ENCODE measurements at regions not wholly inside any gene's neighbourhood (a gene's known extent, or its start where the extent isn't known, plus 50 kb on each side); places are given as distances from the start of the nearest gene placed in this dataset.

DNA sequence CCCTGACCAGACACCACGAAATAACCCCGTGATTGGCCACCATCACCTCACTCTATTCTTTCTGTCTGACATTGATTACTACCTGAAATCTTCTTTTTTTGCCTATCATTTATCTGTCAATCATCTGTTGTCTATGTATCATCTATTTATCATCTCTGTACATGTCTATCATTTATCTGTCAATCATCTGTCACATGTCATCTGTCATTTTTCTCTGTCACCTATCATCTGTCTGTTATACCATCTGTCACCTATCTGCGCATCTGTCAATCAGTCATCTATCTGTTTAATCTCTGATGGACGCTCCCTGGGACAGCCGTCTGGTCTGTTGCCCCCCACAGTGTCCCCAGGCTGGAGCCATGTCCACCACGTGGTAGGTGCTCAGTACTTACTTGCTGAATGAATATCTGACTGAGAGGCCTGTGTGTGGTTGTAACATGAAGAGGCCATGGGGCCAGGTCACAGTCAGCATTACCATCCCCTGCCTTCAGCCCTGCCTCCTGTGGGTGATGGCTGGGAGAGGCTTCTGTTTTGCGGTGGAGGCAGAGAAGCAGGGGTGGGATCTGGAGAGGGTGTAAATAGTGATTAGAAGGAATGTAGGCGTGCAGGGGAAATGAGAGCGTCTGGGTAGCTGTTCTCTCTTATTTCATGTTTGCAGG lies 302.7 kb downstream of the QKI start:
- Mint-ChIP-seq H3K27ac (ENCODE audit: unreplicated experiment) (no peak overlapping the region), H3K4me3 (ENCODE audit: unreplicated experiment) (no peak overlapping the region), H3K4me1 (ENCODE audit: low read depth) (peaks cover 13% of the 10 kb centered on the region), H3K36me3 (ENCODE audit: low read depth) (no peaks in the 10 kb centered on the region), H3K27me3 (ENCODE audit: low read depth) (no peaks in the 10 kb centered on the region), H3K9me3 (ENCODE audit: low read depth) (no peaks in the 10 kb centered on the region)
- DNase-seq (ENCODE audit: low spot score) = no peak
- TF ChIP-seq, protein P1, sequence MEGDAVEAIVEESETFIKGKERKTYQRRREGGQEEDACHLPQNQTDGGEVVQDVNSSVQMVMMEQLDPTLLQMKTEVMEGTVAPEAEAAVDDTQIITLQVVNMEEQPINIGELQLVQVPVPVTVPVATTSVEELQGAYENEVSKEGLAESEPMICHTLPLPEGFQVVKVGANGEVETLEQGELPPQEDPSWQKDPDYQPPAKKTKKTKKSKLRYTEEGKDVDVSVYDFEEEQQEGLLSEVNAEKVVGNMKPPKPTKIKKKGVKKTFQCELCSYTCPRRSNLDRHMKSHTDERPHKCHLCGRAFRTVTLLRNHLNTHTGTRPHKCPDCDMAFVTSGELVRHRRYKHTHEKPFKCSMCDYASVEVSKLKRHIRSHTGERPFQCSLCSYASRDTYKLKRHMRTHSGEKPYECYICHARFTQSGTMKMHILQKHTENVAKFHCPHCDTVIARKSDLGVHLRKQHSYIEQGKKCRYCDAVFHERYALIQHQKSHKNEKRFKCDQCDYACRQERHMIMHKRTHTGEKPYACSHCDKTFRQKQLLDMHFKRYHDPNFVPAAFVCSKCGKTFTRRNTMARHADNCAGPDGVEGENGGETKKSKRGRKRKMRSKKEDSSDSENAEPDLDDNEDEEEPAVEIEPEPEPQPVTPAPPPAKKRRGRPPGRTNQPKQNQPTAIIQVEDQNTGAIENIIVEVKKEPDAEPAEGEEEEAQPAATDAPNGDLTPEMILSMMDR (IDR thresholded peaks at IDR 0.05) = no peak

DNA sequence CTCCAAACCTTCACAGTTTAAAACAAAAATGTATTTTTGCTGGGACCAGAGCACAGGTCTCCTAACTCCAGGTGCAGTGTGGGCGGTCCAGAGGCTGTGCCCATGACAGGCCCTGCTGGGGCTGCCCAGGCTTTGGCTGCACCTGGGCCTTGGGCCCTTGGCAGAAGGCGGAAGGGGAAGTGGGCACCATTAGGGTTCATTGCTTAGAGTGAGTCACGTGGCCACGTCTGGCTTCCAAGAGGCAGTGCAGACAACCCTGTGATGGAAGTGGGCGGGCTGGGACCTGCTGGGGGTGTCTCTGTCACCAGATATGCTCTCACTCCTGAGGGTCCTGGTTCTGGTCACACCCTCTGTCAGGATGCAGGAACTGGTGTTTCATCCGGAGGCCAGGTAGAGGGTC lies 302.2 kb downstream of the QKI start:
- Mint-ChIP-seq H3K4me1 (ENCODE audit: low read depth) (peaks cover 13% of the 10 kb centered on the region), H3K27me3 (ENCODE audit: low read depth) (no peaks in the 10 kb centered on the region)

DNA sequence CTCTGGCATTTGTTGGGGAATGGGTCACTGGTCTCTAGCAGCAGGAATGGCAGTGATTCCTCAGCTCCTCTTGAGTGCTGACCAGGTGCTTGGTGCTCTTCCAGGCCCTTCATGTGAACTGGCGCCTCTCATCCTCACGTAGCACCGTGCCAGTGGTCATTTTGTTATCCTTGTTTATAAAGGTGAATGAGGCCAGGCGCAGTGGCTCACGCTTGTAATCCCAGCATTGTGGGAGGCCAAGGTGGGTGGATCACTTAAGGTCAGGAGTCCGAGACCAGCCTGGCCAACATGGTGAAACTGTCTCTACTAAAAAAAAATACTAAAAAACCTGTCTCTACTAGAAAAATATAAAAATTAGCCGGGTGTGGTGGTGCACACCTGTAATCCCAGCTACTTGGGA lies 301.3 kb downstream of the QKI start:
- H3K36me3 Mint-ChIP-seq (ENCODE audit: low read depth) = no peaks in the 10 kb centered on the region
- DNase-seq (ENCODE audit: low spot score) = no peak
- no peaks in the 10 kb centered on the region for H3K9me3 Mint-ChIP-seq (ENCODE audit: low read depth)
- TF ChIP-seq, protein P1 (IDR thresholded peaks at IDR 0.05) = no peak
- H3K27ac Mint-ChIP-seq (ENCODE audit: unreplicated experiment) = no peak overlapping the region
- peaks cover 10% of the 10 kb centered on the region for H3K4me1 Mint-ChIP-seq (ENCODE audit: low read depth)
- no peaks in the 10 kb centered on the region for H3K27me3 Mint-ChIP-seq (ENCODE audit: low read depth)
- no peak overlapping the region for H3K4me3 Mint-ChIP-seq (ENCODE audit: unreplicated experiment)

More for the DNA sequence above, 302.2 kb downstream of the QKI start:
- DNase-seq (ENCODE audit: low spot score) = no peak
- Mint-ChIP-seq H3K9me3 (ENCODE audit: low read depth) (no peaks in the 10 kb centered on the region), H3K27ac (ENCODE audit: unreplicated experiment) (no peak overlapping the region), H3K36me3 (ENCODE audit: low read depth) (no peaks in the 10 kb centered on the region), H3K4me3 (ENCODE audit: unreplicated experiment) (no peak overlapping the region)
- TF ChIP-seq, protein P1 (IDR thresholded peaks at IDR 0.05) = no peak

DNA sequence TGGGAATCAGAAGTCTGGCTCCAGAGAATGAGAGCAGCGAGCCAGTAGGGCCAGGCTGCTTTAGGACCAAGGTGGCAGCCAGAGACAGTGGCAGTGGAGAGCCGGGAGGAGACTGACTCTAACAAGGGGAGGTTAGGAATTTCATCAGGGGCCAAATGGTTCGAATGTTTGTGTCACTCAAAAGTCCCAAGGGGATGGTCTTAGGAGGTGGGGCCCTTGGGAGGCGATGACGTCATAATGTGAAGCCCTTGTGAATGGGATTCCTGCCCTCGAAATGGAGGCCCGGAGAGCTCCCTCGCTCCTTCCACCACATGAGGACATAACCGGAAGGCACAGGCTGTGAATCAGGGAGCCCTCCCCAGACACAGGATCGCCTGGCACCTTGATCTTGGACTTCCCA lies 299.7 kb downstream of the QKI start:
- Mint-ChIP-seq H3K36me3 (ENCODE audit: low read depth) (no peaks in the 10 kb centered on the region), H3K4me3 (ENCODE audit: unreplicated experiment) (no peak overlapping the region), H3K9me3 (ENCODE audit: low read depth) (no peaks in the 10 kb centered on the region), H3K4me1 (ENCODE audit: low read depth) (peaks cover 10% of the 10 kb centered on the region), H3K27me3 (ENCODE audit: low read depth) (no peaks in the 10 kb centered on the region), H3K27ac (ENCODE audit: unreplicated experiment) (no peak overlapping the region)
- DNase-seq (ENCODE audit: low spot score) = no peak
- TF ChIP-seq, protein P1 (IDR thresholded peaks at IDR 0.05) = no peak

DNA sequence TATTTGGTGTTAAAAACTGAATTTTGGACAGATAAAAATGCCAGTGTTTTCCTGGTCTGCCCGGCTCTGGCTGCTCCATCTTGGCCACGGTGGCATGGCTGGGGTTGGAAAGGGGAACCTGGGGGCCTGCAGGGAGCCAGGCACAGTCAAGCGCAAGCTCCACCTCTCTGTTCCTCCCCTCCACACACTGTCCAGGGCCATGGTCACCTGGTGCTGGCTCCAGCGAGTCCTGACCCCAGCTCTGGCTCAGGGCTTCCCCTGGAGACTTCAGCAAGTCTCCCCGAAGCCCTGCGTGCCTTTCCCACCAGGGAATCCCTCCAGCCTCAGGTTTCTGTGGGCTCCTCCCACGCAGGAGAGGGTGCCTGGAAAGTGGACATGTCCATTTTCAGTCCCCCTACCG lies 298.5 kb downstream of the QKI start:
- H3K27me3 Mint-ChIP-seq (ENCODE audit: low read depth) = no peaks in the 10 kb centered on the region
- no peak for DNase-seq (ENCODE audit: low spot score)
- H3K27ac Mint-ChIP-seq (ENCODE audit: unreplicated experiment) = no peak overlapping the region
- TF ChIP-seq, protein P1 (IDR thresholded peaks at IDR 0.05) = no peak
- H3K36me3 Mint-ChIP-seq (ENCODE audit: low read depth) = no peaks in the 10 kb centered on the region
- H3K9me3 Mint-ChIP-seq (ENCODE audit: low read depth) = no peaks in the 10 kb centered on the region
- H3K4me1 Mint-ChIP-seq (ENCODE audit: low read depth) = peaks cover 11% of the 10 kb centered on the region
- no peak overlapping the region for H3K4me3 Mint-ChIP-seq (ENCODE audit: unreplicated experiment)
